AG04450 (cell line): ENCODE measurements at regions not wholly inside any gene's neighbourhood (a gene's known extent, or its start where the extent isn't known, plus 50 kb on each side); places are given as distances from the start of the nearest gene placed in this dataset.

ENCODE experiments used
- CTCF ChIA-PET: fragments of 300-600, 350-600 bp; formaldehyde crosslinking; extraction: SDS; loops from one replicate; lab custom pipeline; 2022; ENCODE audit warnings: antibody characterized with exemption, inconsistent platforms; lab: Charles Lee
- POLR2A ChIA-PET: fragments of 350-600 bp; formaldehyde crosslinking; extraction: SDS; loops from one replicate; lab custom pipeline; 2021; ENCODE audit warnings: antibody characterized with exemption, inconsistent platforms; lab: Yijun Ruan, JAX
- DNase-seq: peaks from one replicate; pipeline ENCODE4 v3.0.0-alpha.2; 2011; ENCODE audit warnings: low read depth, low spot score
- H3K27ac ChIP-seq: one replicate; pipeline ENCODE4 v1.5.1; 2012; ENCODE audit warnings: low read depth, low read length, control low read depth
- H3K27me3 ChIP-seq: one replicate; pipeline ENCODE4 v1.6.0; 2012; ENCODE audit warnings: low read length; ENCODE audit not compliant: control insufficient read depth, insufficient read depth
- H3K4me3 ChIP-seq: 2 replicates; pipeline ENCODE4 v1.5.1; 2011; ENCODE audit warnings: mild to moderate bottlenecking, low read depth, low read length, control low read depth
- H3K9me3 ChIP-seq: 2 replicates; pipeline ENCODE4 v1.5.1; 2012; ENCODE audit warnings: low read length; ENCODE audit not compliant: control insufficient read depth, insufficient read depth
- TF ChIP-seq, protein P1 (sequence below): IDR thresholded peaks from 2 replicates; pipeline ENCODE4 v1.5.1; 2011; ENCODE audit warnings: low read depth, low read length, control low read depth, inconsistent platforms

DNA sequence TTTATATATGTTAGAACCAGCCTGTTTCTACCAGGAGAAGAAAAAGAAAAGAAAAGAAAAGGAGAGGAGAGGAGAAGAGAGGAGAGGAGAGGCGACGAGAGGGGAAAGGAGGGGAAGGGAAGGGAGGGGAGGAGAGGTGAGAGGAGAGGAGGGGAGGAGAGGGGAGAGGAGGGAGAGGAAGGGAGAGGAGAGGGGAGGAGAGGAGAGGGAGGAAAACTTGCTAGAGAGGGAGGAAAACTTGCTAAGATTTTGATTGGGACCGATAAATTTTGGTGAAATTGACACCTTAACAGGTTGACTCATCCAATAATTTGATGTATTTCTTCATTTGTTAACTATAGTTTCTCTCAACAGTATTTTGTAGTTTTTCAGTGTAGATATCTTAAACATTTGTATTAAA, 164.0 kb upstream of the SYT1 start:
- H3K4me3 ChIP-seq, result no peak overlapping the region
- no peaks in the 10 kb centered on the region for H3K27me3 ChIP-seq
- ChIA-PET CTCF (no interaction called here), POLR2A (no interaction called here)
- TF ChIP-seq, protein P1, sequence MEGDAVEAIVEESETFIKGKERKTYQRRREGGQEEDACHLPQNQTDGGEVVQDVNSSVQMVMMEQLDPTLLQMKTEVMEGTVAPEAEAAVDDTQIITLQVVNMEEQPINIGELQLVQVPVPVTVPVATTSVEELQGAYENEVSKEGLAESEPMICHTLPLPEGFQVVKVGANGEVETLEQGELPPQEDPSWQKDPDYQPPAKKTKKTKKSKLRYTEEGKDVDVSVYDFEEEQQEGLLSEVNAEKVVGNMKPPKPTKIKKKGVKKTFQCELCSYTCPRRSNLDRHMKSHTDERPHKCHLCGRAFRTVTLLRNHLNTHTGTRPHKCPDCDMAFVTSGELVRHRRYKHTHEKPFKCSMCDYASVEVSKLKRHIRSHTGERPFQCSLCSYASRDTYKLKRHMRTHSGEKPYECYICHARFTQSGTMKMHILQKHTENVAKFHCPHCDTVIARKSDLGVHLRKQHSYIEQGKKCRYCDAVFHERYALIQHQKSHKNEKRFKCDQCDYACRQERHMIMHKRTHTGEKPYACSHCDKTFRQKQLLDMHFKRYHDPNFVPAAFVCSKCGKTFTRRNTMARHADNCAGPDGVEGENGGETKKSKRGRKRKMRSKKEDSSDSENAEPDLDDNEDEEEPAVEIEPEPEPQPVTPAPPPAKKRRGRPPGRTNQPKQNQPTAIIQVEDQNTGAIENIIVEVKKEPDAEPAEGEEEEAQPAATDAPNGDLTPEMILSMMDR, result no peak
- no peaks in the 10 kb centered on the region; the same call in 1 of the 2 replicates for H3K9me3 ChIP-seq
- no peak overlapping the region for H3K27ac ChIP-seq
- DNase-seq, result no peak

DNA sequence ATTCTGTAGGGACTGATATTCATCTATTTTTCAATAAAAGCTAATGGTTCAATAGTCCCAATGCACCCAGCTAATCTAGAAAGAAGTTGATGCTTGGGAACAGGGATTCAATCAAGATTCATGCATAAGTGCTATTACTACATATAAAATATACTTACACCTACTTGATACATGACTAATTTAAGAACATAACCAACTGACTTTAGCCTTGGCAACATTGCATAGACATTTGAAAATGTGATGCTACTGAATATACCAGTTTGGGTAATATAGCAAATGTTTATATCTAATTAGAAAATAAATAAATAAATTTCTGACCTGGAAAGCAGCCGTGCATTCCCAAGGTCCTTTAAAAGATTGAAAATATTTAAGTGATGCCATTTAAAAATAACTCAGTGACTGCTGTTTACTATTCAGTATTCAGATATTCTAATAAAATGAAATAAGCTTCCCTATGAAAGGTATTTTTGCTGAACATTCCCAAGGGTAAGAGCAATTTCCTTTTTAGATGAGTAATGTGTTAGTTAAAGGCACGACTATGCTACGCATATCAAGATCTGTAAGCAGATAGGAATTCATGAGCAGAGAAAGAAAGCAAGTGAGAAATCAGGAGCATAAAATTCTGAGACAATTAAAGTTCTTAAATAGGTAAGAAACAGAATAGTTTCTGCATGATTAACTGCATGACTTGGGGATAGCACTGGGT, 160.6 kb upstream of the SYT1 start:
- POLR2A ChIA-PET, result no interaction called here
- no peak overlapping the region for H3K27ac ChIP-seq
- H3K9me3 ChIP-seq, result no peaks in the 10 kb centered on the region; the same call in 1 of the 2 replicates
- peak; percentile 48 for DNase-seq
- no peaks in the 10 kb centered on the region for H3K27me3 ChIP-seq
- TF ChIP-seq, protein P1, result no peak
- H3K4me3 ChIP-seq, result no peak overlapping the region
- CTCF ChIA-PET, result no interaction called here

DNA sequence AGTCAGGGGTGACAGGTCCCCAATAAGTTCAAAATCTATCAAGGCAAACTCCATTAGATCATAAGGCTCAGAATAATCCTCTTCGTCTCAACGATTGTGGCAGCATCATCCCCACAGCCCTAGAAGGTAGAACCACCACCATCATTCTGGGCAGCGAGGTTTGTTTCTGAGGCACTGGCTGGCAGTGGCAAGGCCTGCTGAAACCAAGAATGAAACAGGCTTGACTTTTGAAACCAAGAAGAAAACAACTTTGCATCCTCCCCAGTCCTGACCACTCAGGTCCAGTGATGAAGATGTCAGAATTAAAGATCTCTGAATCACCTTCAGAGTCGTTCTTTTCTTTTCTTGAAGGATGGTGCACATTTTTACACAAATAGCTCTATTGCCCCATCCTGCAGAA, 152.6 kb upstream of the SYT1 start:
- Histone ChIP-seq H3K9me3 (no peaks in the 10 kb centered on the region), H3K4me3 (no peak overlapping the region), H3K27ac (no peak overlapping the region), H3K27me3 (no peaks in the 10 kb centered on the region)
- ChIA-PET CTCF (no interaction called here), POLR2A (interaction anchor here (0.6 kb wide), 1 partner anchor 100 kb away, joined by 10 read pairs; no protein-coding TSS in a partner anchor)
- DNase-seq, result no peak
- TF ChIP-seq, protein P1, result no peak

DNA sequence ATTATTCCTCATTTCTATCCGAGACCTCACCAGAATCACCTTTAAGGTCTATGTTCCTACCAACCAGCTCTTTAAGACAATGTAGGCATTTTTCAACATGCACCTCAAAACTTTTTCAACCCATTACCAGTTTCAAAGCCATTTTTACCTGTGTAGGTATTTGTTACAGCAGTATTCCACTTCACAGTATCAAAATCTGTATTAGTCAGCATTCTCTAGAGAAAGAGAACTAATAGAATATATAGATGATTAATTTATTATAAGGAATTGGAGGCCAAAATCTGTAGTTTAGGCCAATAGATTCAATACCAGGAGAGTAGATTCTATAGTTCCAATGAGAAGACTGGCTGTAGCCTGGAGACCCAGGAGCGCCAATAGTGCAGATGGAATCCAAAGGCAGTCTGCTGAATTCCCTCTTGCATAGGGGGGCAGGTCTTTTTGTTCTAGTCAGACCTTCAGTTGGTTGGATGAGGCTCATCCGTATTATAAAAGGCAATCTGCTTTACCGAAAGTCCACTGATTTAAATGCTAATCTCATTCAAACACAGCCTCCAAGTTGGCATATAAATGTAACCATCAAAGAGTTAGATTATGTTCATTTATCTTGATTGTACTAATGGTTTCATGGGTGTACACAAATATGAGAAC, 151.6 kb upstream of the SYT1 start:
- ChIA-PET POLR2A (no interaction called here), CTCF (no interaction called here)
- TF ChIP-seq, protein P1, result no peak
- Histone ChIP-seq H3K9me3 (no peaks in the 10 kb centered on the region), H3K27ac (no peak overlapping the region), H3K27me3 (no peaks in the 10 kb centered on the region), H3K4me3 (no peak overlapping the region)
- no peak for DNase-seq

DNA sequence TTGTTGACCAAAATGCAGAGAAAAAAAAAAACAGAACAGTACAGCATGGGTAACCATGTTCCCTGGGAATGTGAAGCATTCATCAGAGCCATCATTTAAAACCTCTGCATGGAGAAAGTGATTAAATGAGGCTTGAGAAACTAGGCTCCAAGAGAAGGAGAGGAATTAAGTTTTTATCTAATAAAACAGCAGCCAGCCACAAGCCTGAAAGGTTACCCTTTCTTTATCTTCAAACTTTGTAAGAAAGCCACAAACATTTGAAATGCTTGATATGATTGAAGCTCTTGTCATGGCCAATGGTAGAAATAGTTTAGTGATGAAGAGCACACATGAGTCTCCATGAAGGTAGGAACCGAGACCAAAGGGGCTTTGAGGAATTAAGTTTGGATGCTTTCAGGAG, 144.9 kb upstream of the SYT1 start:
- Histone ChIP-seq H3K27ac (no peak overlapping the region), H3K9me3 (no peaks in the 10 kb centered on the region), H3K27me3 (no peaks in the 10 kb centered on the region), H3K4me3 (no peak overlapping the region)
- ChIA-PET POLR2A (no interaction called here), CTCF (no interaction called here)
- no peak for DNase-seq
- TF ChIP-seq, protein P1, result no peak
